ENCODE measurements at regions not wholly inside any gene's neighbourhood (a gene's known extent, or its start where the extent isn't known, plus 50 kb on each side); places are given as distances from the start of the nearest gene placed in this dataset.
"Not testable (repeated sequence)": the region's sequence is repeated elsewhere in the genome, so short reads cannot be mapped to it uniquely, and the experiment has no call there.

- H3K4me1 ChIP-seq (ENCODE audit: insufficient read depth, low read length) = peaks cover 17% of the 10 kb centered on the region
- no peaks in the 10 kb centered on the region for H3K79me2 ChIP-seq (ENCODE audit: insufficient read depth, low read length)
- no peaks in the 10 kb centered on the region for H3K36me3 ChIP-seq (ENCODE audit: insufficient read depth, low read length)
- no peak overlapping the region for H3K4me2 ChIP-seq (ENCODE audit: insufficient read depth, low read length)
- no peak overlapping the region for H3K27ac ChIP-seq (ENCODE audit: low read length)
- no peaks in the 10 kb centered on the region for H4K20me1 ChIP-seq (ENCODE audit: insufficient read depth, low read length)
- H3K9me3 ChIP-seq (ENCODE audit: insufficient read depth, low read length, severe bottlenecking) = no peaks in the 10 kb centered on the region
- H3K9ac ChIP-seq (ENCODE audit: low read depth, low read length) = no peak overlapping the region
- DNase-seq = no peak
- H2AFZ ChIP-seq (ENCODE audit: low read depth, low read length) = no peak overlapping the region
- ATAC-seq (ENCODE audit: insufficient read depth, low read depth) = no peak
- TF ChIP-seq EZH2 (IDR thresholded peaks at IDR 0.05; ENCODE audit: borderline replicate concordance, low read depth, low read length, severe bottlenecking) (no peak), CTCF (IDR thresholded peaks at IDR 0.05; ENCODE audit: borderline replicate concordance, extremely low read depth, low read length, poor library complexity, severe bottlenecking) (no peak)
- H3K27me3 ChIP-seq (ENCODE audit: insufficient read depth, low read length, poor library complexity) = no peaks in the 10 kb centered on the region
- H3K4me3 ChIP-seq (ENCODE audit: low read depth in 1 of 2, low read length in 2 of 2) = no peak overlapping the region
These were observed 801.4 kb downstream of the FLRT2 start for GRCh38 chr14:86331341-86331740.

- ATAC-seq (ENCODE audit: insufficient read depth, low read depth) (no peak), DNase-seq (no peak)
- Histone ChIP-seq H3K36me3 (ENCODE audit: insufficient read depth, low read length) (peaks cover 10% of the 10 kb centered on the region; the same call in 1 of the 2 replicates), H3K4me2 (ENCODE audit: insufficient read depth, low read length) (no peak overlapping the region), H3K27ac (ENCODE audit: low read length) (peak overlapping the region; percentile 99), H3K9me3 (ENCODE audit: insufficient read depth, low read length, severe bottlenecking) (peaks cover 3% of the 10 kb centered on the region), H3K27me3 (ENCODE audit: insufficient read depth, low read length, poor library complexity) (no peaks in the 10 kb centered on the region), H3K79me2 (ENCODE audit: insufficient read depth, low read length) (no peaks in the 10 kb centered on the region), H4K20me1 (ENCODE audit: insufficient read depth, low read length) (no peaks in the 10 kb centered on the region), H3K4me3 (ENCODE audit: low read depth in 1 of 2, low read length in 2 of 2) (no peak overlapping the region), H2AFZ (ENCODE audit: low read depth, low read length) (0 out of 2 replicates have a peak overlapping the region, but pooled peaks have one; percentile 3), H3K4me1 (ENCODE audit: insufficient read depth, low read length) (peaks cover 37% of the 10 kb centered on the region), H3K9ac (ENCODE audit: low read depth, low read length) (no peak overlapping the region; the same call in 1 of the 2 replicates)
- TF ChIP-seq CTCF (IDR thresholded peaks at IDR 0.05; ENCODE audit: borderline replicate concordance, extremely low read depth, low read length, poor library complexity, severe bottlenecking) (no peak), EZH2 (IDR thresholded peaks at IDR 0.05; ENCODE audit: borderline replicate concordance, low read depth, low read length, severe bottlenecking) (no peak)
These were observed 791.2 kb downstream of the FLRT2 start for GRCh38 chr14:86321151-86321550.

GRCh38 chr14:86312154-86312665 is 782.3 kb downstream of the FLRT2 start:
- H3K27me3 ChIP-seq (ENCODE audit: insufficient read depth, low read length, poor library complexity); ATAC-seq (ENCODE audit: insufficient read depth, low read depth); H3K9me3 ChIP-seq (ENCODE audit: insufficient read depth, low read length, severe bottlenecking); H3K79me2 ChIP-seq (ENCODE audit: insufficient read depth, low read length); H3K9ac ChIP-seq (ENCODE audit: low read depth, low read length); H3K4me3 ChIP-seq (ENCODE audit: low read depth in 1 of 2, low read length in 2 of 2); H3K27ac ChIP-seq (ENCODE audit: low read length); DNase-seq; H4K20me1 ChIP-seq (ENCODE audit: insufficient read depth, low read length); H3K4me1 ChIP-seq (ENCODE audit: insufficient read depth, low read length); H3K4me2 ChIP-seq (ENCODE audit: insufficient read depth, low read length); H3K36me3 ChIP-seq (ENCODE audit: insufficient read depth, low read length); H2AFZ ChIP-seq (ENCODE audit: low read depth, low read length): not testable (repeated sequence)

GRCh38 chr14:86311151-86311550 is 781.2 kb downstream of the FLRT2 start:
- Histone ChIP-seq H3K9me3 (ENCODE audit: insufficient read depth, low read length, severe bottlenecking) (no peaks in the 10 kb centered on the region), H3K27ac (ENCODE audit: low read length) (no peak overlapping the region)
- TF ChIP-seq EZH2 (IDR thresholded peaks at IDR 0.05; ENCODE audit: borderline replicate concordance, low read depth, low read length, severe bottlenecking) (no peak), CTCF (IDR thresholded peaks at IDR 0.05; ENCODE audit: borderline replicate concordance, extremely low read depth, low read length, poor library complexity, severe bottlenecking) (no peak)

More at GRCh38 chr14:86311151-86311550, 781.2 kb downstream of the FLRT2 start:
- Histone ChIP-seq H3K4me2 (ENCODE audit: insufficient read depth, low read length) (no peak overlapping the region), H3K9ac (ENCODE audit: low read depth, low read length) (no peak overlapping the region), H3K36me3 (ENCODE audit: insufficient read depth, low read length) (no peaks in the 10 kb centered on the region), H3K27me3 (ENCODE audit: insufficient read depth, low read length, poor library complexity) (no peaks in the 10 kb centered on the region), H2AFZ (ENCODE audit: low read depth, low read length) (no peak overlapping the region), H3K4me3 (ENCODE audit: low read depth in 1 of 2, low read length in 2 of 2) (no peak overlapping the region), H3K79me2 (ENCODE audit: insufficient read depth, low read length) (no peaks in the 10 kb centered on the region), H3K4me1 (ENCODE audit: insufficient read depth, low read length) (no peaks in the 10 kb centered on the region), H4K20me1 (ENCODE audit: insufficient read depth, low read length) (no peaks in the 10 kb centered on the region)
- no peak for DNase-seq
- ATAC-seq (ENCODE audit: insufficient read depth, low read depth) = no peak
